CD14-positive monocyte (primary cell): ENCODE measurements at regions not wholly inside any gene's neighbourhood (a gene's known extent, or its start where the extent isn't known, plus 50 kb on each side); places are given as distances from the start of the nearest gene placed in this dataset.

Experiments
- DNase-seq, 3 donors: peaks; one replicate each; pipeline ENCODE4 v3.0.0-alpha.2; 2011 to 2022
- H2AFZ ChIP-seq: 2 replicates; pipeline ENCODE4 v1.6.0; 2012; ENCODE audit warnings: mild to moderate bottlenecking, low read depth, low read length, inconsistent platforms; ENCODE audit not compliant: insufficient read depth, poor library complexity, severe bottlenecking
- H3K27ac ChIP-seq, 2 donors: 1 replicate in 1 of 2; 2 replicates in 1 of 2; pipeline ENCODE4 v1.5.1; 2012 to 2013; ENCODE audit warnings: low read length in 2 of 2, control low read depth in 1 of 2, inconsistent platforms in 1 of 2, low read depth in 1 of 2, mild to moderate bottlenecking in 1 of 2
- H3K27me3 ChIP-seq, 2 donors: one replicate each; pipeline versions ENCODE4 v1.6.0 to v1.6.1; 2011 to 2013; ENCODE audit warnings: low read length in 2 of 2; ENCODE audit not compliant: control insufficient read depth in 2 of 2, insufficient read depth in 2 of 2
- H3K36me3 ChIP-seq, 2 donors: replicated peaks in 1 of 2; 1 replicate in 1 of 2; 2 replicates in 1 of 2; pipeline versions ENCODE4 v1.5.1 to v1.6.1; 2012 to 2013; ENCODE audit warnings: low read length in 2 of 2, control low read depth in 1 of 2, inconsistent platforms in 1 of 2, mild to moderate bottlenecking in 1 of 2; ENCODE audit not compliant: insufficient read depth in 2 of 2, control insufficient read depth in 1 of 2
- H3K4me1 ChIP-seq, 2 donors: 1 replicate in 1 of 2; 2 replicates in 1 of 2; pipeline versions ENCODE4 v1.5.1 to v1.6.1; 2012 to 2013; ENCODE audit warnings: low read length in 2 of 2, control low read depth in 1 of 2, inconsistent platforms in 1 of 2, mild to moderate bottlenecking in 1 of 2, moderate library complexity in 1 of 2; ENCODE audit not compliant: insufficient read depth in 2 of 2, control insufficient read depth in 1 of 2
- H3K4me2 ChIP-seq: replicated peaks from 2 replicates; pipeline ENCODE3; 2012; ENCODE audit warnings: low read length, moderate library complexity, mild to moderate bottlenecking; ENCODE audit not compliant: poor library complexity, severe bottlenecking; ENCODE audit errors: extremely low read depth
- H3K4me3 ChIP-seq, 3 experiments: fragments of 200-600 bp in 1 of 3; sonication (generic) in 1 of 3; replicated peaks in 1 of 3; 1 replicate in 2 of 3; 2 replicates in 1 of 3; pipeline ENCODE4 v1.5.1; 2011 to 2013; ENCODE audit warnings: low read length in 3 of 3, mild to moderate bottlenecking in 3 of 3, control low read depth in 2 of 3, low read depth in 2 of 3, inconsistent platforms in 1 of 3, moderate library complexity in 1 of 3
- H3K79me2 ChIP-seq: 2 replicates; pipeline ENCODE4 v1.6.0; 2012; ENCODE audit warnings: mild to moderate bottlenecking, control low read depth, inconsistent platforms, low read length, moderate library complexity; ENCODE audit not compliant: insufficient read depth
- H3K9ac ChIP-seq: 2 replicates; pipeline ENCODE4 v1.6.0; 2017; ENCODE audit warnings: low read length, mild to moderate bottlenecking; ENCODE audit not compliant: insufficient read depth, poor library complexity, severe bottlenecking
- H3K9me3 ChIP-seq, 2 donors: replicated peaks in 1 of 2; 1 replicate in 1 of 2; 2 replicates in 1 of 2; pipeline versions ENCODE4 v1.5.1 to v1.6.1; 2012 to 2013; ENCODE audit warnings: low read length in 2 of 2, control low read depth in 1 of 2; ENCODE audit not compliant: control insufficient read depth in 1 of 2, insufficient read depth in 1 of 2
- H4K20me1 ChIP-seq: 2 replicates; pipeline ENCODE4 v1.6.0; 2012; ENCODE audit warnings: mild to moderate bottlenecking, low read length, control low read depth, moderate library complexity; ENCODE audit not compliant: insufficient read depth
- H3K27ac Mint-ChIP-seq, 7 donors: one replicate each; pipeline ENCODE4 v1.8.0; 2020; ENCODE audit warnings: mild to moderate bottlenecking in 7 of 7, mixed read lengths in 7 of 7, moderate library complexity in 6 of 7, inconsistent platforms in 2 of 7
- H3K27me3 Mint-ChIP-seq, 3 donors: one replicate each; pipeline ENCODE4 v1.8.0; 2021 to 2022; ENCODE audit warnings: low read depth in 3 of 3, mild to moderate bottlenecking in 3 of 3, mixed read lengths in 3 of 3, moderate library complexity in 3 of 3, inconsistent platforms in 1 of 3
- H3K36me3 Mint-ChIP-seq, 2 donors: one replicate each; pipeline ENCODE4 v1.8.0; 2020; ENCODE audit warnings: mixed read lengths in 2 of 2, inconsistent platforms in 1 of 2, mild to moderate bottlenecking in 1 of 2
- H3K4me1 Mint-ChIP-seq: one replicate; pipeline ENCODE4 v1.8.0; 2020; ENCODE audit warnings: mild to moderate bottlenecking, mixed read lengths
- H3K4me3 Mint-ChIP-seq, 2 donors: one replicate each; pipeline ENCODE4 v1.8.0; 2020; ENCODE audit warnings: mild to moderate bottlenecking in 2 of 2, mixed read lengths in 2 of 2, moderate library complexity in 1 of 2
- H3K9me3 Mint-ChIP-seq, 7 donors: one replicate each; pipeline ENCODE4 v1.8.0; 2020 to 2022; ENCODE audit warnings: mixed read lengths in 7 of 7, mild to moderate bottlenecking in 6 of 7, moderate library complexity in 6 of 7, inconsistent platforms in 2 of 7
- WGBS: methylation state at CpG from one replicate; pipeline ENCODE4 v1.1.5; 2013; ENCODE audit warnings: missing lambda C conversion rate; ENCODE audit not compliant: insufficient coverage; 5-methylcytosine and 5-hydroxymethylcytosine counted together
- intact Hi-C, 2 donors: fragments of 100-400 bp; cut with micrococcal nuclease; formaldehyde crosslinking; loops; one replicate each; pipeline versions ENCODE4 v1.15.0 to v1.15.1; 2023
- TF ChIP-seq, protein P1 (sequence below): fragments of 200-600 bp; IDR thresholded peaks from one replicate; pipeline ENCODE4 v1.8.0; 2022; ENCODE audit warnings: antibody characterized with exemption, mild to moderate bottlenecking

DNA sequence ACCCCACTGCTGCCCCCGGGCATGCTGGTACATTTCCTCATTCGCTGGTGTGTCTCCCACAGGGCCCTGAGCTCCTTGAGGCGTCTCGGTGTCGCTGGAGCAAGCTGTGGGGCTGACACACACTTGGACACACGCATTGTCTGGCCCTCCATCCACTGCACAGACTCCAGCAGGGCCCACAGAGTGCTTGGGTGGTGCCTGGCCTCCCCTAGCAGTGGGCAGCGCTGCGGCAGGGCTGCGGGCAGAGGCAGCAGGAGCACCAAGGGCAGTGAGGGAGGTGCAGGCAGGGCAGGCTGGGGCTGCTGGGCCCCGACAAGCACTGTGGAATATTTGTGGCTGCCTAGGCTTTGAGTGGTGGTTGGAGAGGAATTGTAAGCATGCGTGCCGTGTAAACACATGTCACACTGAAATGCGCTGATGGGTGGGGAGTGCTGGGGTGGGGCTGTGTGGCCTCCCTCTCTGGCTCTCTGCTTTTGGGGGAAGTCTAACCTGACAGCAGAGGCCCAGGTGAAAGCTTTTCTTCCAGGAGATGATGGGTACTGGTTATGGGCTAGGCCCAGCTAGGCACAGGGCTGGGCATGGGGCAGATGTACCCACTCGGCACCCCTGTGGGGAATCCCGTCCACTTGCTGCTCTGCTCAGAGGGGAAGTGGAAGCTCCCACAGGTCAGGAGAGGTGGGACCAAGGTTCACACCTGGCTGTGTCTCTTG is 55.5 kb upstream of the HS6ST1 start:
- TF ChIP-seq, protein P1, sequence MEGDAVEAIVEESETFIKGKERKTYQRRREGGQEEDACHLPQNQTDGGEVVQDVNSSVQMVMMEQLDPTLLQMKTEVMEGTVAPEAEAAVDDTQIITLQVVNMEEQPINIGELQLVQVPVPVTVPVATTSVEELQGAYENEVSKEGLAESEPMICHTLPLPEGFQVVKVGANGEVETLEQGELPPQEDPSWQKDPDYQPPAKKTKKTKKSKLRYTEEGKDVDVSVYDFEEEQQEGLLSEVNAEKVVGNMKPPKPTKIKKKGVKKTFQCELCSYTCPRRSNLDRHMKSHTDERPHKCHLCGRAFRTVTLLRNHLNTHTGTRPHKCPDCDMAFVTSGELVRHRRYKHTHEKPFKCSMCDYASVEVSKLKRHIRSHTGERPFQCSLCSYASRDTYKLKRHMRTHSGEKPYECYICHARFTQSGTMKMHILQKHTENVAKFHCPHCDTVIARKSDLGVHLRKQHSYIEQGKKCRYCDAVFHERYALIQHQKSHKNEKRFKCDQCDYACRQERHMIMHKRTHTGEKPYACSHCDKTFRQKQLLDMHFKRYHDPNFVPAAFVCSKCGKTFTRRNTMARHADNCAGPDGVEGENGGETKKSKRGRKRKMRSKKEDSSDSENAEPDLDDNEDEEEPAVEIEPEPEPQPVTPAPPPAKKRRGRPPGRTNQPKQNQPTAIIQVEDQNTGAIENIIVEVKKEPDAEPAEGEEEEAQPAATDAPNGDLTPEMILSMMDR, result no peak
- Histone ChIP-seq H3K9ac (no peak overlapping the region), H3K4me1 (no peaks in the 10 kb centered on the region), H3K27me3 (no peaks in the 10 kb centered on the region), H3K4me3 (no peak overlapping the region), H2AFZ (no peak overlapping the region), H3K4me2 (no peak overlapping the region), H3K27ac (no peak overlapping the region), H3K36me3 (no peaks in the 10 kb centered on the region), H3K79me2 (no peaks in the 10 kb centered on the region), H4K20me1 (no peaks in the 10 kb centered on the region), H3K9me3 (no peaks in the 10 kb centered on the region)
- Mint-ChIP-seq H3K4me1 (no peaks in the 10 kb centered on the region), H3K4me3 (no peak overlapping the region), H3K27me3 (peaks cover 0 to 4% (median 3%) of the 10 kb centered on the region in 3 donors), H3K36me3 (no peaks in the 10 kb centered on the region), H3K9me3 (no peaks in the 10 kb centered on the region), H3K27ac (no peak overlapping the region)
- intact Hi-C loops, result no loop called here
- no peak for DNase-seq
- 95% methylated on average over 15 of the region's 15 CpGs for WGBS

DNA sequence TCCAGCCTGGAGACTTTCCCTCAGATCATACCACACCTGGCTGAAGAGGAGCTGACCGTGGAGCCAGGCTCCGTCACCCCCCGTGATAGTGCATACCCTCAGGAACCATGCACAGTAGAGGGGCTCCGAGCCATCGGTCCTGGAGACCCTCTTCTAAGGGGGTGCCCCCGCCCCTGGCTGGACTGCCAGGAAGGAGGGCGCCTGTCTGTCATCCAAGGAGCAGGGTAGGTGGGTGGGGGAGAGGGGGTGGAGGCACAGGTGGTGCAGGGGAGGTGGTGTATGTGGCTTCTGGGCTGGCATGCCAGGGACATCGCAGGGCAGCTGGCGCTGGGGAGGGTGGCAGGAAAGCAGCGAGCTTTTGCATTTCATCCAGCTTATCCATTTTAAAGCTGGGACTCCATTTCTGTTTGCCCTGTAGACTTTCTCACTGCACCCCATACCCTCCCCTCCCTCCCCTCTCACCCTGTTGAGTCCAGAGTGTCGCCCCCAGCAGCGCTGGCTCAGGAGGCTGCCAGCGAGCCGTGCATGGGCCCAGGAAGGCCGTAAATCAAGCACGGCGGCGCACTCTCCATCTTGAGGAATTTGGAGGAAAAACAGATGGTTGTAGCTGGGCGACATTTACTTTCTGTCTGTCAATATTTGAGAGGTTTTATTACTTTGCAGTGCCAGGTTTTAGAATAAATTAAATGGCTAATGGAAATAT is 56.2 kb upstream of the HS6ST1 start:
- H3K4me3 Mint-ChIP-seq, result no peak overlapping the region
- TF ChIP-seq, protein P1, result no peak
- H3K36me3 Mint-ChIP-seq, result no peaks in the 10 kb centered on the region
- no peaks in the 10 kb centered on the region for H3K4me1 Mint-ChIP-seq
- WGBS, result 89% methylated on average over 10 of the region's 19 CpGs
- peaks cover 0 to 4% (median 3%) of the 10 kb centered on the region in 3 donors for H3K27me3 Mint-ChIP-seq
- no peak overlapping the region for H3K27ac ChIP-seq
- H2AFZ ChIP-seq, result no peak overlapping the region
- H3K9ac ChIP-seq, result no peak overlapping the region
- H3K36me3 ChIP-seq, result no peaks in the 10 kb centered on the region
- H3K9me3 ChIP-seq, result no peaks in the 10 kb centered on the region
- no peak overlapping the region for H3K4me3 ChIP-seq
- intact Hi-C loops, result no loop called here
- DNase-seq, result no peak
- H3K9me3 Mint-ChIP-seq, result no peaks in the 10 kb centered on the region
- H4K20me1 ChIP-seq, result no peaks in the 10 kb centered on the region
- H3K4me2 ChIP-seq, result no peak overlapping the region
- H3K4me1 ChIP-seq, result no peaks in the 10 kb centered on the region
- H3K27ac Mint-ChIP-seq, result peak overlapping the region in 1 of 7 donors; percentile 72
- no peaks in the 10 kb centered on the region for H3K27me3 ChIP-seq
- no peaks in the 10 kb centered on the region for H3K79me2 ChIP-seq
